GM12892 (cell line): ENCODE measurements at regions not wholly inside any gene's neighbourhood (a gene's known extent, or its start where the extent isn't known, plus 50 kb on each side); places are given as distances from the start of the nearest gene placed in this dataset.

ENCODE experiments used
- POLR2A ChIP-seq: IDR thresholded peaks from 2 replicates; pipeline ENCODE4 v1.6.1; 2011; ENCODE audit warnings: low read depth, low read length, control low read depth
- POLR2AphosphoS5 ChIP-seq: IDR thresholded peaks from 2 replicates; pipeline ENCODE4 v1.6.1; 2011; ENCODE audit warnings: low read depth, low read length, control low read depth

- TF ChIP-seq POLR2AphosphoS5 (no peak), POLR2A (no peak)
These were observed 115.7 kb upstream of the SLC24A5 start for GRCh38 chr15:48005077-48005476.
